Eye (tissue), 1 donor: ENCODE measurements at regions not wholly inside any gene's neighbourhood (a gene's known extent, or its start where the extent isn't known, plus 50 kb on each side); places are given as distances from the start of the nearest gene placed in this dataset.

Source experiments
- DNase-seq: peaks from one replicate; pipeline ENCODE4 v3.0.0-alpha.2; 2015

GRCh38 chr15:81507831-81508230, 133.8 kb upstream of the TMC3 start:
- DNase-seq, result no peak

- DNase-seq, result no peak
Observed at GRCh38 chr15:81506936-81507335, 132.9 kb upstream of the TMC3 start.

GRCh38 chr15:81506071-81506470, 132.1 kb upstream of the TMC3 start:
- no peak for DNase-seq

- no peak for DNase-seq
Observed at GRCh38 chr15:81504170-81504905, 130.3 kb upstream of the TMC3 start.

GRCh38 chr15:81502439-81502838, 128.4 kb upstream of the TMC3 start:
- no peak for DNase-seq

- no peak for DNase-seq
Observed at GRCh38 chr15:81500081-81500480, 126.1 kb upstream of the TMC3 start.

- no peak for DNase-seq
Observed at GRCh38 chr15:81498294-81498693, 124.3 kb upstream of the TMC3 start.

DNA sequence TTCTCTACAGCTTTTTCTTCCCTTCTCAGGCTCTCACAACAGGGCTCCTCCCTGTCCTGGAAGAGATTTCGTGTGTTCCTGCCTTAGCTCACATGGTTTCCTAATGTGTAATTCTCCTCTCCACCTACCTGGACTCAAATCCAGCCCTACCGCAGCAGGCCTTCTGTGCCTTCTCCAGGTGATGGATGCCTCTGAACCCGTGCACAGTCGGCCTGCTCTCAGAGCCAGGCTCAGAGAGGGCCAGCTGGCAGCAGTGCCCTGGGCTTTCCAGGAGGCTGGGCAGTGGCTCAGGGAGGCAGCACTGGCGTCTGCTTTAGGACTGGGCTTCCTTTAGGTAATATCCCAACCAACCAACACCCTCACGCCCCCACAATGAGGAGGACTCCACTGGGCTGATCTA, 123.2 kb upstream of the TMC3 start:
- DNase-seq, result no peak

- no peak for DNase-seq
Observed at GRCh38 chr15:81495780-81496467, 121.9 kb upstream of the TMC3 start.

DNA sequence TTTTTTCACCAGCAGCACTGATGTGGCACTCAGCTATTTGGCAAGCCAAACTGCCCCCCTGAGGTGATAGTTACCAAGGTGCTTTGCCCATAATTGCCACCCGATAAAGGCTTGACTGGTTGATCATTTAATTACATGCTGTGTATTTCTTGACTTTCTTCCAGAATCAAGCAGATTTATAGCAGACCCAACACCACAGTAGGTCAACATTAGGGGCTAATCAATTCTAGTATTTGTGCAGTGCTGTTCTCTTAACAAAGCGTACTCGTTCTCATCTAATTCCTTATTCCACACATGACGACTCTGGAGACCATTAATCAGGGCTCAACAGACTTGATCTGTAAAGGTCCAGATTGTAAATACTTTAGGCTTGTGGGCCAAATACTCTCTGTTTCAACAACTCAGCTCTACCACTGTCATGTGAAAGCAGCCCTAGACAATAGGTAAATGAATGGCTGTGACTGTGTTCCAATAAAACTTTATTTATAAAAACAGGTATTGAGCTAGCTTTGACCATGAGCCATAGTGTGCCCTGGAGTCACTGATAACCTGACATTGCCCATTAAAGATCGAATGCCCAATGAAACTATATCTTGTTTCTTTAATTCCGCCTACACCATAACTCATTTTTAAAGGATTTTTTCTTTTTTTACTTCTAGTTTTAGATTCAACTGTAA, 119.1 kb upstream of the TMC3 start:
- DNase-seq, result no peak

GRCh38 chr15:81492331-81492968, 118.4 kb upstream of the TMC3 start:
- DNase-seq, result peak; percentile 68

- no peak for DNase-seq
Observed at GRCh38 chr15:81491414-81492096, 117.5 kb upstream of the TMC3 start.

- no peak for DNase-seq
Observed at GRCh38 chr15:81485806-81486205, 111.8 kb upstream of the TMC3 start.

DNA sequence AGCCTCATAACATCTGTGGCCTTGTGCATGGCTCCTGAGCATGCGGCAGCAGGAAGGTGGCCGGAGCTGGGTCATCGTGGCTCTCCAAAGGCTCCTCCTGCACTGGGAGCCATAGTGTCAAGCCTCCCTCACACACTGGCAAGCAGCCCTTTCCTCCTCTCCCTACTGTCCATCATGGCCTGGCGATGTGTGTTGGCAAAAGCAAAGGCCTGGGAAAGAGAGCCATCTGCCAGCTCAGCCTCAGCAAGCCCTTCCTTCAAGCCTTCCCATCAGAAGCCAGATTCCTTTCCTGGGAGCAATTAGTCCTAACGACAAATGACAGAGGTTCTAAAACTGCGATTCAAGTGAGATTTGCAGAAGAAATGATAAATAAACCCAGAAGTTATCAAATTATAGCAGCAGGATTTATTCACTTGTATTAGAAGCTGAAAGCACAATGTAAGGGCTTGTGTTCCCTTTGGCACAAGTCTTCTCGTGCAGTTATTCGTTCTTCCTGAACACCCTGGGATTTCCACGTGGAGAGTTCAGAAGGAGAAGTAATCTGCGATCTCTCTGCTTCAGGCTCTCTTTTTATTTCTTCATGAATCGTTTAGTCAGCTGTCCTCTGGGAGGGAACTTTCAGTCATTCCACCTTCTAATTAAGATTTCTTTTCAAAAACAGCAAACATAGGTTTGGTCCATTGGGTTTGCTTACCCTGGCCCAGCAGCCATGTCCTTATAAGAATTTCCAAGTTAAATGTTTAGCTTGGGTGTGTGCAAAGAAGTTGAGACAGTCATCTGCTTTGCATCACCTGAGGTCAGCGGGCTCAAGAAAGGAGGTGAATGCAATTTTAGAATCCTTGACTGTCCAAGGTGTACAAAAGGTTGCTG, 110.3 kb upstream of the TMC3 start:
- peak; percentile 16 for DNase-seq

DNA sequence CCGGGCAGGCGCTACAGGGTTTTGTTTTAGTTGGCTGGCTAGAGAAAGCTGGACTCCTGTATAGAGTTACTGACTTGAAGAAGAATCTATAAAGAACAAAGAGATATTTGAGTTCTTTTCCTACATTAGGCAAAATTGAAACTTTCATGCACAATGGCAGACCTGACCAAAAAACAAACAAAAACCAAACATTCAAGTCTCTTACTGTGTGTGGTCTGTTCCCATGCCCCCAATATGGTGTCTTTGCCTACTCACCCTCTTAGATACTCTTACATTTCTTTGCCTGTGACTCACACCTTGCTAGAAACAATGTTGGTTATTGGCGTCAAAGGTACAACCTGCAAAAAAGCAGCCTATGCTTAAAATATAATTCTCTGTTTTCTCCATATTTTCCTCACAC, 109.5 kb upstream of the TMC3 start:
- no peak for DNase-seq

- DNase-seq, result peak; percentile 17
Observed at GRCh38 chr15:81481346-81481745, 107.3 kb upstream of the TMC3 start.

GRCh38 chr15:81480645-81481053, 106.6 kb upstream of the TMC3 start:
- peak; percentile 96 for DNase-seq

- DNase-seq, result no peak
Observed at GRCh38 chr15:81478354-81478753, 104.3 kb upstream of the TMC3 start.

DNA sequence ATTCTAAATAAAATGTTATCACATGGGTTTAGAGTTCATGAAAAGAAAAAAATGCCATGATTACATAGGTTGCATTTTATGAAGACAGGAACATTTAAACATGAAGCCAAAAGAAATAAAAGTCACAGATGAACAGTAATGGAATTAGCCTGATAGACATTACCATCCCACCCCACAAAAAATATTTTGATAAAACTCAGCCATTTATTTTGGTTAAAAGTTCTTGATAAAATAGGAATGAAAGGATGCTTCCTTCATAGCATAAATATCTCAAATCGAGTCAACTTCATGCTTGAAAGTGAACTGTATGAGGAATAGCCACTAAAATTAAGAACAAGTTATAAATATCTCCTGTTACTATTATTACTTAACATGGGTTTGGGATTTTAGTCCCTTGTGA, 101.9 kb upstream of the TMC3 start:
- DNase-seq, result no peak

DNA sequence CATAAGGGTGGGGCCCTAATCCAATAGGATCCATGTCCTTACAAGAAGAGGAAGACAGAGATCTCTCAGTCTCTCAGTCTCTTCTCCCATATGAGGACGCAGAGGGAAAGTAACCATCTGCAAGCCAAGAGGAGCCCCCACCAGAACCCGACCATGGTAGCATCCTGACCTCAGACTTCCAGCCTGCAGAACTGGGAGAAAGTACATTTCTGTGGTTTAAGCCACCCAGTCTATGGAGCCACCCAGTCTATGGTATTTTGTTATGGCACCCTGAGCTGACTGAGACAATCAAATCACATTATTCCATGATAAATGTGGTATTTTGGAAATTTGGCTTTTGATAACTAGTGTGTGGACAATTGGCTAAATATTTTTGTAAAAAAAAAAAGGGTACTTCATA, 101.5 kb upstream of the TMC3 start:
- no peak for DNase-seq

DNA sequence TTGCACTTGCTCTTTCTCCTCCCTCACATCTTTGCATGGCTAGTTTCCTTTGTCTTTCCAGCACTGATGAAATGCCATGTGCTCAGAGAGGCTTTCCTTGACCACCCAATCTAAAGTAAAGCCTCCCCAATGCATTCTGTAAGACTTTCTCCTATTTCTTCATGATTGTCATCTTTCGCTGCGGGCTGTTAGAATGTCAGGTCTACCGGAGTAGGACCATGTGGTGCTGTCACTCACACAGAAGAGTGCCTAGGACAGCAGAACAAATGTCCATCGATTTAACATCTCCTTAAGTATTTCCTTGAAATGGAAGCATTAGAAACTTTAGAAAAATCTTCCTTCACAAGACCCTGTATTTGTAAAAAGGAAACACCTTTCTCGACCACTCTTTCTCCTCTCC, 99.9 kb upstream of the TMC3 start:
- no peak for DNase-seq

DNA sequence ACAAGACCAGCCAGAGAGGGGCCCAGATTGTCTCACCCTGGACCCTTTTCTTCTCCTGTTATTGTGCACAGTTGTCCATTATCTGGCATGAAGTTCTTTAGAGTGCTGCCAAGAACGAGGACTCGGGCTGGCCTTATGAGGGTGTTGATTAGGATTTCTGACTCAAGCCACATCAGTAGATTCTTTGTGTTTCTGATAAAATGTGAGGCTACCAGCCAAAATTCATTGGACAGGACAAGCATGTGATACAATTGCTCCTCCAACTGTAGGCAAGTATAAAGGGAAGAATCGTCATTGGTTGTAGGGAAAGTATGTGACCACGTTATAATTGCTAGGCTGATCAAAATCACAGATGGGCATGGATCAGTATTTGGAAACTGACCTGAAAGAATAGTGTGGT, 99.2 kb upstream of the TMC3 start:
- no peak for DNase-seq
